ENCODE measurements at regions not wholly inside any gene's neighbourhood (a gene's known extent, or its start where the extent isn't known, plus 50 kb on each side); places are given as distances from the start of the nearest gene placed in this dataset.

GRCh38 chr4:128570387-128570975 is 239.0 kb upstream of the JADE1 start:
- H3K9me3 ChIP-seq (replicated peaks) = no peaks in the 10 kb centered on the region
- DNase-seq = peak; percentile 31
- no peak for TF ChIP-seq CTCF (IDR thresholded peaks at IDR 0.05; ENCODE audit: borderline replicate concordance)
- H3K27me3 ChIP-seq (ENCODE audit: low read depth) = no peaks in the 10 kb centered on the region
- no peak overlapping the region for H3K4me3 ChIP-seq
- intact Hi-C loops (cut with micrococcal nuclease) = no loop called here
- peaks cover 52% of the 10 kb centered on the region for H3K4me1 ChIP-seq
- H3K36me3 ChIP-seq = no peaks in the 10 kb centered on the region
- peak overlapping the region; percentile 78 for H3K27ac ChIP-seq (replicated peaks)

GRCh38 chr4:128566693-128567092 is 242.8 kb upstream of the JADE1 start:
- H3K27me3 ChIP-seq (ENCODE audit: low read depth) = no peaks in the 10 kb centered on the region
- H3K4me3 ChIP-seq = no peak overlapping the region
- H3K36me3 ChIP-seq = no peaks in the 10 kb centered on the region
- H3K9me3 ChIP-seq (replicated peaks) = no peaks in the 10 kb centered on the region
- no peak overlapping the region for H3K27ac ChIP-seq (replicated peaks)
- H3K4me1 ChIP-seq = peaks cover 26% of the 10 kb centered on the region
- TF ChIP-seq CTCF (IDR thresholded peaks at IDR 0.05; ENCODE audit: borderline replicate concordance) = no peak
- no peak for DNase-seq
- intact Hi-C loops (cut with micrococcal nuclease) = no loop called here

GRCh38 chr4:128565565-128566186 is 243.8 kb upstream of the JADE1 start:
- no peak overlapping the region for H3K27ac ChIP-seq (replicated peaks)
- peak; percentile 74 for TF ChIP-seq CTCF (IDR thresholded peaks at IDR 0.05; ENCODE audit: borderline replicate concordance)
- no peaks in the 10 kb centered on the region for H3K36me3 ChIP-seq
- H3K27me3 ChIP-seq (ENCODE audit: low read depth) = no peaks in the 10 kb centered on the region
- H3K4me1 ChIP-seq = peaks cover 16% of the 10 kb centered on the region
- no peaks in the 10 kb centered on the region for H3K9me3 ChIP-seq (replicated peaks)
- H3K4me3 ChIP-seq = no peak overlapping the region
- DNase-seq = peak; percentile 47
- intact Hi-C loops (cut with micrococcal nuclease) = no loop called here

- H3K4me3 ChIP-seq = no peak overlapping the region
- no peak overlapping the region for H3K27ac ChIP-seq (replicated peaks)
- intact Hi-C loops (cut with micrococcal nuclease) = no loop called here
- no peaks in the 10 kb centered on the region for H3K36me3 ChIP-seq
- H3K4me1 ChIP-seq = peaks cover 11% of the 10 kb centered on the region
- no peak for TF ChIP-seq CTCF (IDR thresholded peaks at IDR 0.05; ENCODE audit: borderline replicate concordance)
- DNase-seq = no peak
- H3K27me3 ChIP-seq (ENCODE audit: low read depth) = no peaks in the 10 kb centered on the region
- no peaks in the 10 kb centered on the region for H3K9me3 ChIP-seq (replicated peaks)
Measured at GRCh38 chr4:128565054-128565453, 244.4 kb upstream of the JADE1 start.

- no peak overlapping the region for H3K4me3 ChIP-seq
- no peaks in the 10 kb centered on the region for H3K27me3 ChIP-seq (ENCODE audit: low read depth)
- intact Hi-C loops (cut with micrococcal nuclease) = no loop called here
- TF ChIP-seq CTCF (IDR thresholded peaks at IDR 0.05; ENCODE audit: borderline replicate concordance) = no peak
- peaks cover 11% of the 10 kb centered on the region for H3K4me1 ChIP-seq
- no peaks in the 10 kb centered on the region for H3K9me3 ChIP-seq (replicated peaks)
- H3K36me3 ChIP-seq = no peaks in the 10 kb centered on the region
- no peak overlapping the region for H3K27ac ChIP-seq (replicated peaks)
- no peak for DNase-seq
Measured at GRCh38 chr4:128564081-128564630, 245.3 kb upstream of the JADE1 start.

All from left ventricle myocardium inferior (tissue), 1 donor.